Heart right ventricle (tissue), 16 donors: ENCODE measurements at regions not wholly inside any gene's neighbourhood (a gene's known extent, or its start where the extent isn't known, plus 50 kb on each side); places are given as distances from the start of the nearest gene placed in this dataset.

Experiments used
- ATAC-seq, 8 donors: fragments of 200-7000 bp; cut with Tn5 transposase; one replicate each; pipeline ENCODE4 v1.9.1; 2020; ENCODE audit warnings: mild to moderate bottlenecking in 8 of 8, moderate library complexity in 8 of 8, moderate number of reproducible peaks in 1 of 8
- DNase-seq, 2 donors: peaks; one replicate each; pipeline ENCODE4 v3.0.0-alpha.2; 2020
- H3K27ac ChIP-seq, 10 donors: fragments of 200-600 bp; sonication (generic) in 2 of 10; one replicate each; pipeline versions ENCODE4 v1.5.0 to v1.8.0; 2020 to 2022; ENCODE audit warnings: mild to moderate bottlenecking in 3 of 10
- H3K27me3 ChIP-seq, 7 donors: fragments of 200-600 bp; one replicate each; pipeline ENCODE4 v1.8.0; 2021 to 2022; ENCODE audit warnings: mild to moderate bottlenecking in 2 of 7
- H3K36me3 ChIP-seq, 9 donors: fragments of 200-600 bp; sonication (generic) in 1 of 9; one replicate each; pipeline versions ENCODE4 v1.5.0 to v1.8.0; 2020 to 2022; ENCODE audit warnings: mild to moderate bottlenecking in 2 of 9
- H3K4me1 ChIP-seq, 9 donors: fragments of 200-600 bp; sonication (generic) in 1 of 9; one replicate each; pipeline versions ENCODE4 v1.5.0 to v1.8.0; 2020 to 2022; ENCODE audit warnings: mild to moderate bottlenecking in 4 of 9
- H3K4me3 ChIP-seq, 10 donors: fragments of 200-600 bp; sonication (generic) in 2 of 10; one replicate each; pipeline versions ENCODE4 v1.5.0 to v1.8.0; 2020 to 2022; ENCODE audit warnings: mild to moderate bottlenecking in 7 of 10, moderate library complexity in 2 of 10
- H3K9me3 ChIP-seq, 11 donors: fragments of 200-600 bp in 10 of 11; sonication (generic) in 2 of 11; one replicate each; pipeline versions ENCODE4 v1.5.0 to v1.8.0; 2013 to 2022; ENCODE audit warnings: mild to moderate bottlenecking in 2 of 11, control low read depth in 1 of 11, moderate library complexity in 1 of 11
- CTCF ChIP-seq, 9 donors: fragments of 200-600 bp; sonication (generic) in 2 of 9; IDR thresholded peaks; one replicate each; pipeline versions ENCODE4 v1.5.0 to v1.8.0; 2021 to 2022; ENCODE audit warnings: antibody characterized with exemption in 9 of 9, mild to moderate bottlenecking in 5 of 9, moderate library complexity in 1 of 9
- WGBS, 2 donors: extraction: QIAGEN DNeasy Blood & Tissue Kit; methylation state at CpG; one replicate each; pipeline ENCODE4 v1.1.7; 2013; ENCODE audit warnings: inconsistent platforms in 1 of 2; 5-methylcytosine and 5-hydroxymethylcytosine counted together
- intact Hi-C, 10 donors: fragments of 100-400 bp; cut with DNase I; formaldehyde crosslinking; loops; one replicate each; pipeline versions ENCODE4 v1.11.1 to v1.14.2; 2022
- donor health status: Arrhythmogenic right ventricular cardiomyopathy.
- donor health status: ischemic (EF 13 %, LVEDD 7.1; RV severe dilation, severe dysfunction).
- donor health status: healthy with polysubstance abuse.
- donor health status: DM: no; HTN: yes; CAD: no.
- donor health status: DM: no; HTN: no; CAD: no.
- donor health status: ischemic (EF 25% LVEDD 6.9; RV normal size, moderate dysfunction).
- donor health status: ischemic (EF 25% LVEDD 5.7; RV mildly dilated, moderate dysfunction).
- donor health status: healthy.
- donor health status: DM: yes; HTN: yes; CAD: no.
- donor health status: Ischemic cardiomyopathy.
- donor health status: ischemic (EF 35%, LVEDD 5.7; RV mildly dilated, moderate dysfunction).
- donor health status: nonischemic (EF 11% LVEDD 7.7; RV severe dilation, severe dysfunction).
- donor health status: DM: yes; HTN: yes; CAD: no.
- donor health status: PGD.
- donor health status: ischemic (EF 29% LVEDD 5.4; RV normal size, mild dysfunction).
- donor health status: nonischemic (EF 23%, LVEDD 6.1; RV moderate dilation, normal function).

GRCh38 chr6:40924839-40925238 lies 114.2 kb downstream of the UNC5CL start:
- Histone ChIP-seq H3K36me3 (no peaks in the 10 kb centered on the region), H3K4me3 (no peak overlapping the region), H3K27ac (no peak overlapping the region), H3K27me3 (no peaks in the 10 kb centered on the region), H3K4me1 (peaks cover 0 to 21% (median 0%) of the 10 kb centered on the region in 9 donors), H3K9me3 (no peaks in the 10 kb centered on the region)
- DNase-seq (no peak), ATAC-seq (no peak)
- TF ChIP-seq CTCF (IDR thresholded peaks at IDR 0.05) = no peak
- 86 to 90% methylated on average over 7 of the region's 7 CpGs for WGBS, 2 donors
- intact Hi-C loops = no loop called here

- TF ChIP-seq CTCF (IDR thresholded peaks at IDR 0.05) = no peak
- no peak for DNase-seq
- no peak for ATAC-seq
- Histone ChIP-seq H3K27me3 (no peaks in the 10 kb centered on the region), H3K27ac (no peak overlapping the region), H3K4me1 (peaks cover 0 to 11% (median 0%) of the 10 kb centered on the region in 9 donors), H3K4me3 (no peak overlapping the region), H3K36me3 (no peaks in the 10 kb centered on the region), H3K9me3 (no peaks in the 10 kb centered on the region)
- intact Hi-C loops = no loop called here
- WGBS, 2 donors = 79 to 82% methylated on average over 2 of the region's 2 CpGs
These were observed 115.1 kb downstream of the UNC5CL start for GRCh38 chr6:40923880-40924279.

GRCh38 chr6:40923326-40923725 lies 115.7 kb downstream of the UNC5CL start:
- DNase-seq (no peak), ATAC-seq (no peak)
- H3K4me3 ChIP-seq = no peak overlapping the region
- no peak overlapping the region for H3K27ac ChIP-seq
- 75 to 83% methylated on average over 4 of the region's 4 CpGs for WGBS, 2 donors
- H3K27me3 ChIP-seq = no peaks in the 10 kb centered on the region
- no peak for TF ChIP-seq CTCF (IDR thresholded peaks at IDR 0.05)
- H3K4me1 ChIP-seq = peaks cover 0 to 6% (median 0%) of the 10 kb centered on the region in 9 donors
- intact Hi-C loops = no loop called here
- no peaks in the 10 kb centered on the region for H3K36me3 ChIP-seq
- no peaks in the 10 kb centered on the region for H3K9me3 ChIP-seq

- Histone ChIP-seq H3K27ac (no peak overlapping the region), H3K36me3 (no peaks in the 10 kb centered on the region), H3K27me3 (no peaks in the 10 kb centered on the region), H3K4me1 (no peaks in the 10 kb centered on the region), H3K4me3 (no peak overlapping the region), H3K9me3 (no peaks in the 10 kb centered on the region)
- no peak for DNase-seq
- TF ChIP-seq CTCF (IDR thresholded peaks at IDR 0.05) = no peak
- intact Hi-C loops = no loop called here
- WGBS, 2 donors = 81 to 92% methylated on average over 2 of the region's 2 CpGs
- no peak for ATAC-seq
These were observed 116.7 kb downstream of the UNC5CL start for GRCh38 chr6:40922281-40922680.
